Activated CD8-positive, alpha-beta T cell treated with anti-CD3 and anti-CD28 coated beads, Interleukin-2, amount 10 ng/mL, durations not matched to agents 7 days and 5 days (primary cell): ENCODE measurements at regions not wholly inside any gene's neighbourhood (a gene's known extent, or its start where the extent isn't known, plus 50 kb on each side); places are given as distances from the start of the nearest gene placed in this dataset.

Source experiments
- ATAC-seq: fragments of 150-1000 bp; cut with Tn5 transposase; one replicate; pipeline ENCODE4 v1.10.0; 2021; ENCODE audit warnings: moderate library complexity
- CTCF ChIA-PET: fragments of 350-600 bp; sonication (Branson Sonifier 250); formaldehyde crosslinking; loops from one replicate; lab custom pipeline; 2021; ENCODE audit warnings: antibody characterized with exemption; lab: Charles Lee
- POLR2A ChIA-PET: fragments of 350-600 bp; sonication (Branson Sonifier 250); formaldehyde crosslinking; loops from one replicate; lab custom pipeline; 2021; ENCODE audit warnings: antibody characterized with exemption; lab: Charles Lee
- DNase-seq: peaks from one replicate; pipeline ENCODE4 v3.0.0-alpha.2; 2020
- H3K27ac Mint-ChIP-seq: one replicate; pipeline ENCODE4 v1.8.0; 2021; ENCODE audit warnings: mild to moderate bottlenecking, mixed read lengths
- H3K27me3 Mint-ChIP-seq: one replicate; pipeline ENCODE4 v1.8.0; 2021; ENCODE audit warnings: low read depth, mixed read lengths
- H3K36me3 Mint-ChIP-seq: one replicate; pipeline ENCODE4 v1.8.0; 2021; ENCODE audit warnings: low read depth, mixed read lengths
- H3K4me1 Mint-ChIP-seq: one replicate; pipeline ENCODE4 v1.8.0; 2021; ENCODE audit warnings: low read depth, mixed read lengths
- H3K4me3 Mint-ChIP-seq: one replicate; pipeline ENCODE4 v1.8.0; 2021; ENCODE audit warnings: mild to moderate bottlenecking, mixed read lengths
- H3K9me3 Mint-ChIP-seq: one replicate; pipeline ENCODE4 v1.8.0; 2022; ENCODE audit warnings: mixed read lengths; ENCODE audit not compliant: insufficient read depth

GRCh38 chr13:65445340-65445739, 1784.8 kb downstream of the PCDH9 start:
- H3K9me3 Mint-ChIP-seq = peaks cover 26% of the 10 kb centered on the region
- POLR2A ChIA-PET = no interaction called here
- no peak overlapping the region for H3K4me3 Mint-ChIP-seq
- H3K27ac Mint-ChIP-seq = no peak overlapping the region
- CTCF ChIA-PET = no interaction called here
- no peak for ATAC-seq
- H3K27me3 Mint-ChIP-seq = no peaks in the 10 kb centered on the region
- H3K36me3 Mint-ChIP-seq = peaks cover 2% of the 10 kb centered on the region
- no peaks in the 10 kb centered on the region for H3K4me1 Mint-ChIP-seq
- no peak for DNase-seq

GRCh38 chr13:65435590-65435989, 1794.5 kb downstream of the PCDH9 start:
- Mint-ChIP-seq H3K4me1 (no peaks in the 10 kb centered on the region), H3K27ac (no peak overlapping the region), H3K4me3 (no peak overlapping the region), H3K36me3 (no peaks in the 10 kb centered on the region), H3K27me3 (no peaks in the 10 kb centered on the region), H3K9me3 (peaks cover 17% of the 10 kb centered on the region)
- POLR2A ChIA-PET = no interaction called here
- CTCF ChIA-PET = no interaction called here
- DNase-seq (no peak), ATAC-seq (no peak)

- ATAC-seq = no peak
Observed at GRCh38 chr13:65417953-65418352, 1812.2 kb downstream of the PCDH9 start.

GRCh38 chr13:65416784-65417183, 1813.4 kb downstream of the PCDH9 start:
- no peak overlapping the region for H3K4me3 Mint-ChIP-seq
- no peak for DNase-seq
- ChIA-PET CTCF (no interaction called here), POLR2A (no interaction called here)
- no peak for ATAC-seq
- H3K27ac Mint-ChIP-seq = no peak overlapping the region
- no peaks in the 10 kb centered on the region for H3K4me1 Mint-ChIP-seq
- no peaks in the 10 kb centered on the region for H3K27me3 Mint-ChIP-seq
- H3K9me3 Mint-ChIP-seq = peaks cover 22% of the 10 kb centered on the region
- no peaks in the 10 kb centered on the region for H3K36me3 Mint-ChIP-seq

More at GRCh38 chr13:65417953-65418352, 1812.2 kb downstream of the PCDH9 start:
- ChIA-PET POLR2A (no interaction called here), CTCF (no interaction called here)
- H3K27me3 Mint-ChIP-seq = no peaks in the 10 kb centered on the region
- peaks cover 18% of the 10 kb centered on the region for H3K9me3 Mint-ChIP-seq
- H3K4me3 Mint-ChIP-seq = no peak overlapping the region
- H3K27ac Mint-ChIP-seq = no peak overlapping the region
- DNase-seq = no peak
- no peaks in the 10 kb centered on the region for H3K36me3 Mint-ChIP-seq
- no peaks in the 10 kb centered on the region for H3K4me1 Mint-ChIP-seq

- Mint-ChIP-seq H3K27me3 (no peaks in the 10 kb centered on the region), H3K36me3 (no peaks in the 10 kb centered on the region), H3K4me3 (no peak overlapping the region), H3K4me1 (no peaks in the 10 kb centered on the region), H3K9me3 (peaks cover 16% of the 10 kb centered on the region), H3K27ac (no peak overlapping the region)
- ATAC-seq (no peak), DNase-seq (no peak)
- POLR2A ChIA-PET = interaction anchor here (0.5 kb wide), 1 partner anchor 169 kb away, joined by 5 read pairs; no protein-coding TSS in a partner anchor
- CTCF ChIA-PET = no interaction called here
Observed at GRCh38 chr13:65414187-65414586, 1815.9 kb downstream of the PCDH9 start.

- Mint-ChIP-seq H3K27me3 (no peaks in the 10 kb centered on the region), H3K4me1 (no peaks in the 10 kb centered on the region), H3K36me3 (no peaks in the 10 kb centered on the region), H3K27ac (no peak overlapping the region), H3K4me3 (no peak overlapping the region), H3K9me3 (peaks cover 4% of the 10 kb centered on the region)
- ChIA-PET POLR2A (no interaction called here), CTCF (no interaction called here)
- DNase-seq (no peak), ATAC-seq (no peak)
Observed at GRCh38 chr13:65411521-65411920, 1818.6 kb downstream of the PCDH9 start.

- CTCF ChIA-PET = no interaction called here
- POLR2A ChIA-PET = no interaction called here
- no peak for DNase-seq
- Mint-ChIP-seq H3K36me3 (no peaks in the 10 kb centered on the region), H3K27ac (no peak overlapping the region), H3K4me1 (no peaks in the 10 kb centered on the region), H3K27me3 (no peaks in the 10 kb centered on the region), H3K4me3 (no peak overlapping the region), H3K9me3 (peaks cover 4% of the 10 kb centered on the region)
- ATAC-seq = no peak
Observed at GRCh38 chr13:65410791-65411190, 1819.3 kb downstream of the PCDH9 start.

GRCh38 chr13:65401315-65401714, 1828.8 kb downstream of the PCDH9 start:
- no peak for DNase-seq
- no peaks in the 10 kb centered on the region for H3K36me3 Mint-ChIP-seq
- no peak overlapping the region for H3K27ac Mint-ChIP-seq
- no peaks in the 10 kb centered on the region for H3K27me3 Mint-ChIP-seq
- no peak overlapping the region for H3K4me3 Mint-ChIP-seq
- H3K4me1 Mint-ChIP-seq = no peaks in the 10 kb centered on the region
- ChIA-PET CTCF (no interaction called here), POLR2A (no interaction called here)
- ATAC-seq = no peak
- H3K9me3 Mint-ChIP-seq = no peaks in the 10 kb centered on the region

GRCh38 chr13:65400702-65401101, 1829.4 kb downstream of the PCDH9 start:
- H3K27ac Mint-ChIP-seq = no peak overlapping the region
- no peaks in the 10 kb centered on the region for H3K36me3 Mint-ChIP-seq
- ChIA-PET POLR2A (no interaction called here), CTCF (no interaction called here)
- H3K4me1 Mint-ChIP-seq = no peaks in the 10 kb centered on the region
- no peaks in the 10 kb centered on the region for H3K27me3 Mint-ChIP-seq
- DNase-seq = no peak
- H3K4me3 Mint-ChIP-seq = no peak overlapping the region
- H3K9me3 Mint-ChIP-seq = no peaks in the 10 kb centered on the region
- no peak for ATAC-seq

- Mint-ChIP-seq H3K9me3 (peaks cover 15% of the 10 kb centered on the region), H3K27me3 (no peaks in the 10 kb centered on the region), H3K4me1 (no peaks in the 10 kb centered on the region), H3K36me3 (no peaks in the 10 kb centered on the region), H3K4me3 (no peak overlapping the region), H3K27ac (no peak overlapping the region)
- ATAC-seq (no peak), DNase-seq (no peak)
- ChIA-PET CTCF (no interaction called here), POLR2A (no interaction called here)
Observed at GRCh38 chr13:65387743-65388347, 1842.3 kb downstream of the PCDH9 start.

- H3K9me3 Mint-ChIP-seq = peaks cover 9% of the 10 kb centered on the region
- ChIA-PET CTCF (no interaction called here), POLR2A (no interaction called here)
- no peak overlapping the region for H3K27ac Mint-ChIP-seq
- ATAC-seq = no peak
- no peaks in the 10 kb centered on the region for H3K27me3 Mint-ChIP-seq
- no peaks in the 10 kb centered on the region for H3K4me1 Mint-ChIP-seq
- no peak for DNase-seq
- no peaks in the 10 kb centered on the region for H3K36me3 Mint-ChIP-seq
- no peak overlapping the region for H3K4me3 Mint-ChIP-seq
Observed at GRCh38 chr13:65378943-65379519, 1851.1 kb downstream of the PCDH9 start.

GRCh38 chr13:65378484-65378883, 1851.7 kb downstream of the PCDH9 start:
- no peak overlapping the region for H3K27ac Mint-ChIP-seq
- ATAC-seq (no peak), DNase-seq (no peak)
- ChIA-PET POLR2A (no interaction called here), CTCF (no interaction called here)
- H3K4me3 Mint-ChIP-seq = no peak overlapping the region
- H3K36me3 Mint-ChIP-seq = no peaks in the 10 kb centered on the region
- H3K9me3 Mint-ChIP-seq = peaks cover 9% of the 10 kb centered on the region
- H3K4me1 Mint-ChIP-seq = no peaks in the 10 kb centered on the region
- H3K27me3 Mint-ChIP-seq = no peaks in the 10 kb centered on the region

- Mint-ChIP-seq H3K27me3 (no peaks in the 10 kb centered on the region), H3K36me3 (no peaks in the 10 kb centered on the region), H3K4me1 (no peaks in the 10 kb centered on the region), H3K27ac (no peak overlapping the region), H3K4me3 (no peak overlapping the region), H3K9me3 (no peaks in the 10 kb centered on the region)
- CTCF ChIA-PET = no interaction called here
- POLR2A ChIA-PET = no interaction called here
- no peak for ATAC-seq
- no peak for DNase-seq
Observed at GRCh38 chr13:65368832-65369231, 1861.3 kb downstream of the PCDH9 start.
